ENCODE measurements at regions not wholly inside any gene's neighbourhood (a gene's known extent, or its start where the extent isn't known, plus 50 kb on each side); places are given as distances from the start of the nearest gene placed in this dataset.

- H3K4me3 ChIP-seq (ENCODE audit: low read depth, low read length): no peak overlapping the region
Observed at GRCh38 chr5:107325866-107326265, 344.9 kb downstream of the EFNA5 start.

DNA sequence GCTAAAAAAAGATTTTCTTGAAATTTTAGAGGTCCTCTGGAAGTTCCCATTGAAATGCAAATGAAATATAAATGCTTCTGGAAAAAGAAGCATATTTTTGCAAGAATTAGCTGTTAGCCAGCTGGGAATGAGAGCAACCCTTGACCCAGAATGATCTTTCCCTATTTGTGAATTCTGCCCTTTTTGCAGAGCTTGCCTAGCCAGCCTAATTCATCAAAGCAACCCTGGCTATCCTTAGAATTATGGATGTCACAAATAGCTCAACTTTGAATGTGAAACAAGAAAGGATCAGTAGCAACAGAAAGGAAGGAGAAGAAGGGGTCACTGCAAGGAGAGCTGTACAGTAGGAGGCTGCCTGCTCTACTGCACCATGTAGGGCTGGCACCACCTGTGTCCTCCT is 345.9 kb downstream of the EFNA5 start:
- no peak overlapping the region for H3K4me3 ChIP-seq (ENCODE audit: low read depth, low read length)

GRCh38 chr5:107324071-107324470 is 346.7 kb downstream of the EFNA5 start:
- no peak overlapping the region for H3K4me3 ChIP-seq (ENCODE audit: low read depth, low read length)

- H3K4me3 ChIP-seq (ENCODE audit: low read depth, low read length): no peak overlapping the region
Observed at GRCh38 chr5:107323536-107323935, 347.2 kb downstream of the EFNA5 start.

DNA sequence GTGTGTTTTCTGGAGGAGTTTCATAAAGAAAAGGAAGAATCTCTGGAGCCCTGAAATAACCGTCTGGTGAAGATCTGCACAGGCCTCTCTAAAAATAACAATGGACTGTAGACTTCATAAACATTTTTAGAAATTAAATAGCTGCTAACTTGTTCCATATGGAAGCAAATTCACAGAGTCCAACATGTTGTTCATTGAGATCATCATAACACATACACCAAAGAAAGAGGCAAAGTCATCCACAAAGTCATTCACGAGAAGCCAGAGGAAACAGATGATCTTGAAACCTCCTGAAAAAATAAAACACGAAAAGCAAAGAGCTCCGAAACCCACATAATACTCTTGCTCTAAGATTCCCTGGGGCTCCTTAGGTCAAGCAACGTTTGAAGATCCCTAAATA is 347.8 kb downstream of the EFNA5 start:
- H3K4me3 ChIP-seq (ENCODE audit: low read depth, low read length): no peak overlapping the region

GRCh38 chr5:107321906-107322305 is 348.8 kb downstream of the EFNA5 start:
- H3K4me3 ChIP-seq (ENCODE audit: low read depth, low read length): no peak overlapping the region

DNA sequence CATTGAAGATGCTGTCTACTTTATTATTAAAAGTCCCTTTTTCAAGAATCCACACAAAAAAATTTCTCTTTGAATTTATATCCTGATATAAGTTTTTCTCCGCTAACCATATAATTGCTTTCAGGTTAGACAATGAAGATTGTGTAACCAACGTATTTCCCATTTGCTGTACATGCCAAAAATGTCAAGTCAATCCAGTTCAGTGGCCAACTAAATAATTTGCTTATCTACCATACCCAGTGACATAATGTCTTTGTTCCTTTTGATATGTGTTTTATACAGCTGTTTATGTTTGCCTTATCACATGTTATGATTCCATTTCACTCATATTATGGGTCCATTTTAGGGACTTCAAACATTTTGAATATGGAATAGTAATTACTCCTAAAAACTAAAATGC is 349.9 kb downstream of the EFNA5 start:
- H3K4me3 ChIP-seq (ENCODE audit: low read depth, low read length): no peak overlapping the region

GRCh38 chr5:107320376-107320775 is 350.4 kb downstream of the EFNA5 start:
- H3K4me3 ChIP-seq (ENCODE audit: low read depth, low read length): no peak overlapping the region

DNA sequence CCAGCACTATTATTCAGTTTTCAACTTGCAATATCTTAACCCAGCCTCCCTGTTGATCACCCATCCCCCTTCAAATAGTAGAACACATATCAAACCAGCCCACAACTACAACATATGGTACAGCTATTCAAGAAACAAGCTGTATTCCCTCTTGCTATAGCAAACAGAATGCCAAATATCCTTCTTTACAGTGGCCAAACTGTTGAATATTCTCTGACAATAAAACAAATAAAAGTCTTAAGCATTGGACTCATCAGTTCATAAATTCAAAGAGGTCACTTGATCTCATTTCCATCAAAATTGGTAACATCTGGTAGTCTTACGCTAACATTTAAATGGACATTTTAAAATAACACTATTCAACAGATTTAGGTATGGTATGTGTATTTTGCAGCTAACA is 350.8 kb downstream of the EFNA5 start:
- H3K4me3 ChIP-seq (ENCODE audit: low read depth, low read length): no peak overlapping the region

GRCh38 chr5:107314330-107314729 is 356.4 kb downstream of the EFNA5 start:
- no peak overlapping the region for H3K4me3 ChIP-seq (ENCODE audit: low read depth, low read length)

- no peak overlapping the region for H3K4me3 ChIP-seq (ENCODE audit: low read depth, low read length)
Observed at GRCh38 chr5:107313921-107314320, 356.8 kb downstream of the EFNA5 start.

- no peak overlapping the region for H3K4me3 ChIP-seq (ENCODE audit: low read depth, low read length)
Observed at GRCh38 chr5:107313098-107313497, 357.6 kb downstream of the EFNA5 start.

GRCh38 chr5:107310181-107310580 is 360.6 kb downstream of the EFNA5 start:
- H3K4me3 ChIP-seq (ENCODE audit: low read depth, low read length): no peak overlapping the region

DNA sequence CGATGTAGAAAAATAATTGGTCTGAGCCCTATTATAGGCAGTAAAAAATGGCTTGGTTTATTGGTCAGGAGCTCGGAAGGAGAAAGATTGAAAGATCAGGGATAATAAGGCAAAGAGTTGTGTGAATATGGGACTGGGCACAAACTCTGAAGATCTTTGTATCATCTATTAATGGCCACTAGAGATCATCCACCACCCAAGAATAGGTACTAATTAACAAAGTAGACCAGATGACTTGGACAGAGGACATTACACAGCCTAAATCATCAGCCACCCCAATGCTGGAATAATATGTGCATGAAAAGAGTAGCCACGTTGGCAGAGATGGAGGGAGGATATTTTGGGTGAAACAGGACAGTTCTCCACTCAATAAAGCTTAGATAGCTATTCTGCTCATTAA is 364.1 kb downstream of the EFNA5 start:
- no peak overlapping the region for H3K4me3 ChIP-seq (ENCODE audit: low read depth, low read length)

DNA sequence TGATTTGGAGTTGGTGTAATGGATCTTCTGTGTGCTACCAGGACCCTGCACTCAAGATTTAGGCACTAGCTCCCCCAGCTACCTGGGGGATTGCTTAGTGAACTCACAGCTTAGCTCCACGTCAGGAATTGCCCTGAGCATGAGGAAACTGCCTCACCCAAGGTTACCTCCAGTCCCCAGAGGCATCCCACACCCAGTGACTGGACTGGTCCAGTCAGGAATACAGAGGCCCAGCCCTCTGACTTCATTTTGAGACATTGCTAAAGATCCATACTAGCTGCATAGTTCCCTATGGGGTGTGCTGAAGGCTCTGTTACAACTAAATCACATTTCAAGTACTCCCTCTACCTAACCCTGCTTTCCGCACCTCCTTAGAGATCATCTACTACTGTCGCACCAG is 364.7 kb downstream of the EFNA5 start:
- H3K4me3 ChIP-seq (ENCODE audit: low read depth, low read length): no peak overlapping the region

- no peak overlapping the region for H3K4me3 ChIP-seq (ENCODE audit: low read depth, low read length)
Observed at GRCh38 chr5:107304684-107305083, 366.1 kb downstream of the EFNA5 start.

DNA sequence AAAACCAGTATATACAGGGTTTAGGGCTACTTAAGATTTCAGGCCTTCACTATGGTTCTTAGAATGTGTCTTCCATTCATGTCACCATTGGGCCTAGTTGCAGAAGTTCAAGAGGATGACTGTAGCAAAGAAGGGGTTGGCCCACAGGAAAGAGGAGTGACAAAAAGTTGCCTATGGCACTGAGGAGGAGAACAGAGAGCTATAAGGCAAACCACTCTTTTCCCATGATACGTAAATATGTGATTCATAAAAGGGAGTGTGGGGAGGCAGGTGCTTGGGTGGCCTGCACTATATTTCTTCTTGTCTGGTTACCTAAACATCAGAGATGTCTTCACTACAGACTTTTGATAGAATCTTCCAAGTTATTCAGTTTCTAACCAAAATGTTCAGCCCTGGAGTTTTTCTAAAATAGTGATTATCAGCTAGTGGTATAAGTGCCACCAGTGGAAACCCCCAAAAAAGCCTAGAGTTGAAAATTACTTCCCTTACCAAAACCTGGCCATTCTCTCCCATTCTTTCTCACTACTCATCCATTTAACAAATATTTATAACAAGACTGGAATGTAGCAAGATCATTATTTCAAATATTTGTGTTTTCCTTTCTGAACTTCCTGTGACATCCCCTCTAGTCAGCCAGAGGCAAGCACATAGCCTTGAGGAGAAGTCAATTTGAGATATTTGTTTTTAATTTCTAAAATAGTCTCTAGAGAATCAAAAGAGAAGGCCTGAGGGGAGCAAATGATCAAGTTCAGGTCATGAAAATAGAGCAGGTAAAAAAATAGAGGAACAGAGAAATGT is 367.4 kb downstream of the EFNA5 start:
- no peak overlapping the region for H3K4me3 ChIP-seq (ENCODE audit: low read depth, low read length)

DNA sequence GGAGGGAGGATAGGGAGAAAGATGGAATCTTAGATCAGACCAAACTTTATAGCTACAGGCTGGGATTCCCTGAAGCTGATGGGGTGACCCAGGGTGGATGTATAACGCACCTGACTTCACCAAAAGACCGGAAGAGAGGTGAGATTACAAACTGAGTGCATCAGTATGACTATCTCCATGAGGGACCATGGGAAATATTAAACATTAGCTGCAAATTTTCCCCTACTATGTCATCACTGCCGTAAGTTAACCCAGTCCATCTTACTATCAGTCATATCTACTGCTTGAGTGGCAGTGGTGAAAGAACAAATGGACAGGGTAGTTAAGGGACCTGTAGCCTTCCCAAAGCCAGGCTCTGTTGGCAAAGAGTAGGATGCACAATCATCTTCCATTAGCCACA is 368.3 kb downstream of the EFNA5 start:
- no peak overlapping the region for H3K4me3 ChIP-seq (ENCODE audit: low read depth, low read length)

GRCh38 chr5:107301999-107302398 is 368.7 kb downstream of the EFNA5 start:
- no peak overlapping the region for H3K4me3 ChIP-seq (ENCODE audit: low read depth, low read length)

DNA sequence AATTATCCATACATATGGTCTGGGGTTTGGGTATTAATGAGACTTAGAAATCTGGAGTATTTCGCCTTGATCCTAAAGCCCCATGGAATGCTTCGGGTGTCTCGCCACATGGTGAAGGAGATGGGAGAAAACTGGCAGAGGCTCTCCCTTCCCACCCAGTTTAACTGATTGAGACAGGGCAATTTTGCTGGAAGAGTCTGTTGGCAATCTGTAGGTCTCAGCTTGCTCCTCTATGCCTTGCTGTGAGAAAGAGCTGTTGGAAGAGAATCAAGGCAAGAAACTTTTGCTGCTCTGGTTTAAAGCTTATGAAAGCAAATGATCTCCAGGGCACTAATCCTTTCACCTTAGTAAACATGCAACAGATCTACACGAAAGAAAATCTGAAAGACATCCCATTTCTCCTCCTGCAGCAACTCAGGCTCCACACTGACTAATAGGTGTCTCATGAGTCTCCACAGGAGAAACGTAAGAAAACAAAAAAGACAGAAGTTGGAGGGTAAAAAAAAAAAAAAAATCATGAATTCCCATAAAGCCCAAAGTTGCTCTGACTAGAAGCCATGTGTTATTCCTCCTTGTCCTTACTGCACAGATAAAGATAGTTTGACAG is 369.9 kb downstream of the EFNA5 start:
- H3K4me3 ChIP-seq (ENCODE audit: low read depth, low read length): no peak overlapping the region

DNA sequence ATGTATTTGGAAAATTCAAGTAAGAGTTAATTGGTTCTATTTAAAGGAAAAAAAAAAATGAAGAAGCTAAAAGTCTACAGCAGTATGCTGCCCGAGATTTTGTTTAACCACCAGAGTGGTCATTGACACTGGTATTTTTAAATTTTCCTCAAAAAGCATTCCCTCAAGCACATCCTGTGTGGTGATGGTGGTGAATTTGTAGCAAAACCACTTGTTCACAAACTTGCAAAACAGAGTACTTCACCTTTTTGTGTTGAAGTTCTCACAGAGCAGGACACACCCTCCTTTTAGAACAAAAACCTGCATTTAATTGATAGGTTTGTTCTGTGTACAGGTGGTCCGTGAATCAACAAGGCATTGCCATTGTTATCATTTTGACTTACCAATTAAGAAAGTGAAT is 374.2 kb downstream of the EFNA5 start:
- no peak overlapping the region for H3K4me3 ChIP-seq (ENCODE audit: low read depth, low read length)

GRCh38 chr5:107295914-107296313 is 374.8 kb downstream of the EFNA5 start:
- H3K4me3 ChIP-seq (ENCODE audit: low read depth, low read length): no peak overlapping the region

DNA sequence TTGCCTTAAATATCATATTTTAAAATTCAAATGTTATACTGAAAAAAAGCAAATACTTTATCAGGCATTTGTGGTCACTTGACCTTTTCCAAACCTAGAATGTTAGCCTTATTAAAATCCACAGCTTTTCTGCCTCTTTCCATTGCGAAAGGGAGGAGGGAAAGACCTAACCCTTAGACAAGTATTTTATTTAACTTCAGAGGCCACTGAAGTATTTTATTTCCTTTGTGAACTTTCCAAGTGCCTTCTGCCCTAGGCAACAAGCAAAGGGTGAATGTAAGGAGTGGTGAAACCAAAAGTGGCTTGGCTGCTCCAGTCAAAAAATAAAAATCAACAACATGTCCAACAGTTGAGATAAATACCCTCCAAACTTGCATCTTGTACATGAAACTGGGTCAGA is 376.1 kb downstream of the EFNA5 start:
- no peak overlapping the region for H3K4me3 ChIP-seq (ENCODE audit: low read depth, low read length)
